Erythroblast (primary cell): ENCODE measurements at regions not wholly inside any gene's neighbourhood (a gene's known extent, or its start where the extent isn't known, plus 50 kb on each side); places are given as distances from the start of the nearest gene placed in this dataset.

Source experiments
- DNase-seq, 2 experiments: peaks; one replicate each; lab custom pipeline; 2025; lab: John Stamatoyannopoulos, UW
- GATA1 ChIP-seq: IDR thresholded peaks from 2 replicates; pipeline ENCODE4 v1.6.1; 2011; ENCODE audit warnings: low read depth, mild to moderate bottlenecking, control low read depth, low read length, moderate library complexity
- POLR2A ChIP-seq: IDR thresholded peaks from 2 replicates; pipeline ENCODE4 v1.6.1; 2011; ENCODE audit warnings: mild to moderate bottlenecking, low read length

DNA sequence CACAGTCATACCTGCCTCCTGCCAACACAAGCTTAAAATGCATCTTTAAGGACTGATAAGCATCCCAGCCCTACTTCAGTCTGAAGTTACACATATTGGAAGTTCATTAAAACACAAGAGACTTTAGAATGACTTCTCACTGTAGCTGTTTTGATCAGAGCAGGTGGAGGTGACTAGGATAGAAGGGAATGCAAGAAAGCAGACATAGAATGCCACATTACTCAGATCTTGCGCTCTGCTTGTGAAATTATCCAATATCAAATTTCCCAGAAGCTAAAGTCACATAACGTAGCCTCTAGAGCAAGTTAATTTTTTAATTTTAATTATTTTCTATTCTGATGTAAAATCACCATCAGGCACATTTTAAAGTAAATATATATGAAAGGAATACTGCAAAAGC is 306.5 kb downstream of the PLOD2 start:
- DNase-seq = no peak
- TF ChIP-seq GATA1 = no peak
- TF ChIP-seq POLR2A = no peak

GRCh38 chr3:145857956-145858355 is 303.0 kb downstream of the PLOD2 start:
- TF ChIP-seq GATA1 = no peak
- no peak for TF ChIP-seq POLR2A
- no peak for DNase-seq

DNA sequence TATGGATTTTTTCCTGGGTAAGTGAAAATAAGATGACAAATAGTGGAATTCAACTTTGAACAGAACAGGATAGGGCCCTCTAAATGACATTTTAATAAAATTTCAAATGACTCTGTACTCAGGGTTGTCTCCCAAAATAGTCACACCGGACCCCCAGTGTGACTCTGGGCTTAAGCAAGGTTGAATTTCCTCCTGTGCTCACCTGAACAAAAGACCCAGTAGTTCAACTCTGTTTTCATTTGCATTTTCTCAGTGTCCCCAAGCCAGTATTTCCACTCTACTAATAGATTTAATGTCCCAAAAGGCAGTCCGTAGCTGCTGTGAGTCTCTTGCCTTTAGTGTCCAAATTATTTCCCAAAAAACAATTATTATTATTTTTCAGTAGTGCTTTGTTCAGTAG is 296.6 kb downstream of the PLOD2 start:
- DNase-seq = no peak
- TF ChIP-seq POLR2A (no peak), GATA1 (no peak)

DNA sequence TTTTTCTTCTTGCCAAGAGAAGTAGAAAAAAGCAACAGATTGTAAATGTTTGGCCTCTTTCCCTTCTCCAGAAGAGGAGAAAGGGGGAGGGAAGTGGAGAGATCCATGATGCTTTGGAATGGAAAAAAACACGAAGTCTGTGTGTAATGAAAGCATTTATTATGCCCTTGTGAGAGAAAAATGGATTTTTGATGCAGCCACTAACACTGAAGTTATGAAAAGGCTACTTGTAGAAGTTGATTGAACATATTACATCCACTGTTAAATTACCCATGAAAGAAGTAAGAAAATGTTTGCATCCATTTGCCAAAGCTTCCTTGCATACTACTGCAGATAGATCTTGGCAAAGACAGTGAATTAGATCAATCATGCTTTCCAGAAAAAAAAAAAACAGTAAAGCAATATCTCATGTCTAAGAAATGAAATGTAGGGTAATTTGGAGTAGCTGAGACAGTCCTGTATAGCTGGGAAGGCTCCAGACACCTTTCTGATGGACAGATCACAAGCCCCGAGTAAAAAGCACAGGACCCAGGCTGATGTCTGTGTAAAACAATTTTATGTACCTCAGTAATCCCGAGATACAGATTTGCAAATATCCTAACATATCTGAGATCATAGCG is 295.5 kb downstream of the PLOD2 start:
- no peak for DNase-seq
- TF ChIP-seq POLR2A (no peak), GATA1 (no peak)

GRCh38 chr3:145869958-145870357 is 291.0 kb downstream of the PLOD2 start:
- no peak for DNase-seq
- TF ChIP-seq GATA1 (no peak), POLR2A (no peak)

DNA sequence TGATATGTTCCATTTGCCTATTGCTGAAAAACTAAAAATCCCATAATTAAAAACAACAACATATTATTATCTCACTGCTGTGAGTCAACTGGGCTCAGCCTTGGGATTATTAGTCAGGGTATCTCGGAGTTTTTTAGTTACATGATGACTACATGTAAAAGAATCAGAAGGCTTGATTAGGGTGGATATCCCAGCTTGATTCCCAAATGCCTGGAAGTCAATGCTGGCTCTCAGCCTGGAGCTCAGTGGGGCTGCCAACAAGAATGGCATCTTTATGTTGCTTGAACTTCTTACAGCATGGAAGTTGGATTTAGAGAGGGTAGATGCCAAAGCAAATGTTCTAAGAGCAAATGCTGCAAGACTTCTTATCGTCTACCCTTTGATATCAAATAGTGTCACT is 278.5 kb downstream of the PLOD2 start:
- no peak for TF ChIP-seq POLR2A
- TF ChIP-seq GATA1 = no peak
- DNase-seq = no peak

GRCh38 chr3:145889730-145890129 is 271.3 kb downstream of the PLOD2 start:
- DNase-seq = no peak
- TF ChIP-seq GATA1 (no peak), POLR2A (no peak)

- no peak for TF ChIP-seq POLR2A
- TF ChIP-seq GATA1 = no peak
- DNase-seq = no peak
These were observed 268.1 kb downstream of the PLOD2 start for GRCh38 chr3:145892869-145893268.

- TF ChIP-seq GATA1 (no peak), POLR2A (no peak)
- DNase-seq = no peak
These were observed 267.7 kb downstream of the PLOD2 start for GRCh38 chr3:145893331-145893730.

- DNase-seq = no peak
- no peak for TF ChIP-seq POLR2A
- TF ChIP-seq GATA1 = no peak
These were observed 262.5 kb downstream of the PLOD2 start for GRCh38 chr3:145898487-145898886.

DNA sequence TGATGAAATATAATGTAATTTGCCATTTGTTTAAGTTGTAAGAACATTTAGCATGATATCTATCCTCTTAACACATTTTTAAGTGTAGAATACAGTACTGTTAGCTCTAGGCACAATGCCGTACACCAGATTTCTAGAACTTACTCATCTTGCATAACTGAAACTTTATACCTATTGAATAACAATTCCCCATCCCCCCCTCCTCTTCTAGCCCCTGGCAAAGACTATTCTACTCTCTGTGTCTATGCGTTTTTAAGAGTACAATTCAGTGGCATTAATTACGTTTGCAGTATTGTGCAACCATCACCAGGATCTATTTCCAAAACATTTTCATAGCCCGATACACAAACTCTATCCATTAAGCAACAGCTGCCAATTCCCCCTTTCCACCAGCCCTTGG is 261.7 kb downstream of the PLOD2 start:
- no peak for TF ChIP-seq POLR2A
- DNase-seq = no peak

DNA sequence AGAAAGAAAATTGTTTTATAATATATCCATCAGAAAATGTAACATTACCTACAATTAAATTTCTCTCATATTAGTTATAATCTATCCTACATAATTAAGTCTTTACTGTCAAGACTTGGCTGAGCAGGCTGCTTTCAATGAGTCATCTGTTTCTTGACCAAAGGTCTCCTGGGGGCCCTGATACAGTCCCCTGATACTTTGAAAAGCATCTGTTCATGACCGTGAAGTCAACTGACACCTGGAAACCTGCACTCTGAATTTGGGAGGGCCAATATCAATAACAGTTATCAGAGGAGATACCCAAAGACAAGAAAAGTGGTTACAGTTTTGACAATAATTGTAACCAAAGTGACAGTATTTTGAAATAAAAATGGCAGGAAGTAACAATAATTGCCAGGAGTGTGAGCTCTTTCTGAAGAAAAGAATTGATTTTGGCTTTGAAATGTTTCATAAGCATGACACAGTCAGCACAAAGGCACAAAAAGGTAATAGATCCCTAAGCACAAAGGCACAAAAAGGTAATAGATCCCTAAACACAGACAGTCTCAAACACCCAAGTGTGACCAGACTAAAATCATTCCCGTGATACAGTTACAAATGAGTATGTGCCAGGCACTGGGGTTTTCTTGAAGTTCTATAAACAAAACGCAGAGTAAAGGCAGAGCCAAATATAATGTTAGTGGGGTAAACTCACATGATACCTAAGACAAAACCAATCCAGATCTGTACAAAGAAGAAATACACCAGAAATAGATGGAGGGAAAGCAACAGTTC is 260.7 kb downstream of the PLOD2 start:
- TF ChIP-seq POLR2A (no peak), GATA1 (no peak)
- no peak for DNase-seq

DNA sequence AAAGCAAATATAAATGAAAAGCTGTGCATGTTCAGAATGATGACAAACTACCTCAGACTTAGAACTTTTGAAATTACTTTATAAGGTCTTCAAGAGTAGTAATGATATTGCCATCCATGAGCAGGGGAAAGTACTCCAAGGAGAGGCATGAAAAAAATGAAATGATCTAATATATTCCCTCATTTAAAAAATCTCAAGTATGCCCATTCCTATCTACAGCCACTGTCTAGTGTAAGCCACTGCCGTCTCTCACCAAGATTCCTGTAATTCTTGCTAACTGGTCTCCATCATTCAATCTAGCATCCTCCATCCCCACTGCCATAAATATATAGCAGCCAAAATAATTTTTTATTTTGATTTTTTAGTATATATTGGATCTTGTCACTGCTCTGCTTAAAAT is 258.8 kb downstream of the PLOD2 start:
- TF ChIP-seq POLR2A (no peak), GATA1 (no peak)
- DNase-seq = no peak

DNA sequence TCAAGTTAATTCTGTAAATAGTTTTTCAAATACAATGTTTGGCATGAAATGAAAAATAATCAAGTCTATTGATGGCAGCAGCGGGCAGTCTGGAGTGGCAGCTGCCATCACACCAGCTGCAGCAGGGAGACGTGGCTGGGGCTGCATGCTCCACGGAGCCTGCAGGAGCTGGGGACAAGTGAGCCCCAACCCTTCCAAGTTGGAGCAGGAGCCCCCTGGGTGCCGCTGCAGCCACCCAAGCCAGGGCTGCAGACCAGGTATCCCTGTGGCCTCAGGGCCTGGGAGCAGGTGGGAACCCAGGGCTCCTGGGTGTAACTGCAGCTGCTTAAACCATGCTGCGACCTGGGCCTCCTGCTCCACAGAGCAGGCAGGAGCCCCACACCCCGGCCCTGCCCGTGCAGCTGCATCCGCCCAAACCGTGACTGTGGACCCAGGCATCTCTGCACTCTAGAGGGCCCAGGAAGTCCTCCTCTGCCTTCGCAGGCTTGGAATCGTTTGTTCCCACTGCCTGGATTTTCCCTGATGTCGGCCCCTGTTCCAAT is 257.4 kb downstream of the PLOD2 start:
- DNase-seq = no peak
- TF ChIP-seq GATA1 = no peak
- no peak for TF ChIP-seq POLR2A

- TF ChIP-seq GATA1 (no peak), POLR2A (no peak)
- no peak for DNase-seq
These were observed 256.8 kb downstream of the PLOD2 start for GRCh38 chr3:145904138-145904537.
